Lower leg skin (tissue), 3 donors: ENCODE measurements at regions not wholly inside any gene's neighbourhood (a gene's known extent, or its start where the extent isn't known, plus 50 kb on each side); places are given as distances from the start of the nearest gene placed in this dataset.

ENCODE experiments used
- POLR2A ChIP-seq, 2 donors: fragments of 450-650 bp; IDR thresholded peaks; one replicate each; pipeline ENCODE4 v1.6.1; 2016 to 2017; ENCODE audit warnings: antibody characterized with exemption in 2 of 2, mild to moderate bottlenecking in 1 of 2, moderate library complexity in 1 of 2
- TF ChIP-seq, protein P1 (sequence below), 3 donors: fragments of 450-650 bp; IDR thresholded peaks; one replicate each; pipeline ENCODE4 v1.5.1; 2016; ENCODE audit warnings: antibody characterized with exemption in 3 of 3, mild to moderate bottlenecking in 3 of 3, moderate library complexity in 2 of 3

DNA sequence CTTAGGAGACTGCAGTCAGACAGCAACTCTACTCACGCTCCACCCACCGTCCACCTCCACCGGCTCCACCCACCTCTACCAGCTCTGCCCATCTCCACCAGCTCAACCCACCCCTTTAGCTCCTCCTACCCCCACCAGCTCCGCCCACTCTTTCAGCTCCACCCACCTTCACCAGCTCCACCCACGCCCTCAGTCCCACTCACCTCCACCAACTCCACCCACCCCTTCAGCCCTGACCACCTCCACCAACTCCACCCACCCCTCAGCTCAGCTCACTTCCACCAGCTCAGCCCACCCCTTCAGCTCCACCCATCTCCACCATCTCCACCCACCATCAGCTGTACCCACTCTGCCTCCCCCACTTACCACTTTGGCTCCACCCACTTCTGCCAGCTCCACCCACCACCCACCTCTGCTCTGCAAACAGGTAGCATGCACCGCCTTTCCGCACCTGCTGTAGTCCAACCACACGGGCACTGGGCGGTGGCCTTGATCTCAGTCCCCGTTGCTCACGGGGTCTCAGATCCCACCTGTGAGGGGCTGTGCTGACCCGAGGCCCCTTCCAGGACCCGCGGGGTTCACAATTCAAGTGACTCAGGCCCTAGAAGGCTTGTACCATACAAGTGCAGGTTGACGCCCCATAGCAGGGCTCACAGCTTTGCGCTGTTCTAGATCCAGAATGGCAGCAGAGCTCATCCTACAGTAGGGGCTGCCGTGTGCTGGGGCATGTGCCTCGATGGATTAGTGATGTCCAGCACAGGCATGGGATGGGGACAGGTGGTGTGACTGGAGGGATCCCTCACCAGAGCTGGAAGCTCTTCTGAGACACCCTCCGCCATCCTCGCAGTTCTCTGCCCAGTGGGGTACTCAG, 77.2 kb upstream of the OTOS start:
- TF ChIP-seq POLR2A (IDR thresholded peaks at IDR 0.05): no peak
- TF ChIP-seq, protein P1, sequence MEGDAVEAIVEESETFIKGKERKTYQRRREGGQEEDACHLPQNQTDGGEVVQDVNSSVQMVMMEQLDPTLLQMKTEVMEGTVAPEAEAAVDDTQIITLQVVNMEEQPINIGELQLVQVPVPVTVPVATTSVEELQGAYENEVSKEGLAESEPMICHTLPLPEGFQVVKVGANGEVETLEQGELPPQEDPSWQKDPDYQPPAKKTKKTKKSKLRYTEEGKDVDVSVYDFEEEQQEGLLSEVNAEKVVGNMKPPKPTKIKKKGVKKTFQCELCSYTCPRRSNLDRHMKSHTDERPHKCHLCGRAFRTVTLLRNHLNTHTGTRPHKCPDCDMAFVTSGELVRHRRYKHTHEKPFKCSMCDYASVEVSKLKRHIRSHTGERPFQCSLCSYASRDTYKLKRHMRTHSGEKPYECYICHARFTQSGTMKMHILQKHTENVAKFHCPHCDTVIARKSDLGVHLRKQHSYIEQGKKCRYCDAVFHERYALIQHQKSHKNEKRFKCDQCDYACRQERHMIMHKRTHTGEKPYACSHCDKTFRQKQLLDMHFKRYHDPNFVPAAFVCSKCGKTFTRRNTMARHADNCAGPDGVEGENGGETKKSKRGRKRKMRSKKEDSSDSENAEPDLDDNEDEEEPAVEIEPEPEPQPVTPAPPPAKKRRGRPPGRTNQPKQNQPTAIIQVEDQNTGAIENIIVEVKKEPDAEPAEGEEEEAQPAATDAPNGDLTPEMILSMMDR (IDR thresholded peaks at IDR 0.05): no peak
